ENCODE measurements at regions not wholly inside any gene's neighbourhood (a gene's known extent, or its start where the extent isn't known, plus 50 kb on each side); places are given as distances from the start of the nearest gene placed in this dataset.

DNA sequence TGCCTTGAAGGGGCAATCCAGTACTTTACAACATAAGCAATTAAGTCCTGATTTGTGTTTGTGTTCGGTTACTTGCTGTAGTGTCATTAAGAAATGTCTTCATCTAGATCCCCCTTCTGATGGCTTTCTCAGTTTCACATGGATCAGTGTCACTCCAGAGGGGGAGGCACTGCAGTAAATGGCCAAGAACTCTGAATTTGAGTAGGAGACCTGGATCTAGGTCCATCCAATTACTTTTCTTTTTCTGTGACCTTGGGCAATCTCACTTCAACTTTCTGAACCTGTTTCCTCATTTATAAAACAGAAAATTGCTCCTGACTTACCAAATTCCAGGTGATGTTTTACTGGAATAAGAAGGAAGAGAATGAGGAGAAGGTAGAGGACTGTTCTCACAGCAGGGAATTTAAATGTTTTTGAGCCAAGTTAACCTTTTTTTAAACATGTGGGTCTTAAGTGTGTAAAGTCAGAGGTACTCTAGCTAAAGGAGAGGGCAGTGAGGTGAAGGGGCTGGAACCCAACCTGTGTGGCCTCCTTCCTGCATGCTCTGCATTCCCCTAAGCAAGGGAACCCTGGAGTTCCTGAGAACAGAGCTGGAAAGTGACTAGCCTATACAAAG is 285.5 kb downstream of the HACE1 start:
- DNase-seq (ENCODE audit: low spot score): no peak

- DNase-seq (ENCODE audit: low spot score): no peak
Observed at GRCh38 chr6:104573350-104573749, 286.4 kb downstream of the HACE1 start.

DNA sequence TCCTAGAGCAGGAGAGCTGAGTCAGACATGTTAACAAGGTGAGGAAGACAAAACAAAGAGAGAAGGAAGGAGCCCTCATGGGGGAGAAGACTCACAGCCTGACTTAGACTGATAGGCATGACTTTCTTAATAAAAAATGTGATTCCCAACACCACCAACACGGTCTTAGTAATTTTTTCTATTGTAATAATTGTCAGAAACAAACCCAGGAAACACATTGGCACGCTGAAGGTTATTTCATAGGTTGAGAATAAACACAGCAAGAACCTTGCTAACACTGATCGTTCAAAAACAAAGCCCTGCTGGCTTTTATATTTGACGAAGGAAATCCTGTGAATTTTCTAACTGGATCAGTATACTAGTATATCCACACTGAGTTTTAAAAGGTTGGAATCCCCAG is 286.8 kb downstream of the HACE1 start:
- no peak for DNase-seq (ENCODE audit: low spot score)

DNA sequence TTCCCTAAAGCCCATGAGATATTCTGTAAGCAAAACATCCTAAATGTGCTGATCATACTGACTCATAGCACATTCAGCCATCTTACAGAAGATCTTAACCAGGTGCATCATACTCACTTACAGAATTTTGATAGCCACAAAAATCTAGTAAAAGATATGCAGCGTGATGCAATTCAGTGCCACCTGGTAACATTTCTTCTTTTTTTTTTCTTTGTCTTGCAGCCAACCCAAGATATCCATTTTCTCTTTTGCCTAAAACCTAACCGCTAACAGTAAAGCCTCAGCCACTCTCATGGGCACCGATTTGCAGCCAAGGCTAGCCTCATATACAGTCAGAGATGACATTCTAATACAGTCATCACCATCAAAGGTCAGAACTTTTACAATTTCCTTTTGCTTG is 293.3 kb downstream of the HACE1 start:
- no peak for DNase-seq (ENCODE audit: low spot score)

- no peak for DNase-seq (ENCODE audit: low spot score)
Observed at GRCh38 chr6:104563306-104563705, 296.4 kb downstream of the HACE1 start.

- DNase-seq (ENCODE audit: low spot score): no peak
Observed at GRCh38 chr6:104559435-104560202, 300.1 kb downstream of the HACE1 start.

- no peak for DNase-seq (ENCODE audit: low spot score)
Observed at GRCh38 chr6:104558746-104559145, 301.0 kb downstream of the HACE1 start.

- no peak for DNase-seq (ENCODE audit: low spot score)
Observed at GRCh38 chr6:104548297-104548696, 311.4 kb downstream of the HACE1 start.

- DNase-seq (ENCODE audit: low spot score): no peak
Observed at GRCh38 chr6:104541411-104541810, 318.3 kb downstream of the HACE1 start.

- peak; percentile 5 for DNase-seq (ENCODE audit: low spot score)
Observed at GRCh38 chr6:104540743-104541142, 319.0 kb downstream of the HACE1 start.

DNA sequence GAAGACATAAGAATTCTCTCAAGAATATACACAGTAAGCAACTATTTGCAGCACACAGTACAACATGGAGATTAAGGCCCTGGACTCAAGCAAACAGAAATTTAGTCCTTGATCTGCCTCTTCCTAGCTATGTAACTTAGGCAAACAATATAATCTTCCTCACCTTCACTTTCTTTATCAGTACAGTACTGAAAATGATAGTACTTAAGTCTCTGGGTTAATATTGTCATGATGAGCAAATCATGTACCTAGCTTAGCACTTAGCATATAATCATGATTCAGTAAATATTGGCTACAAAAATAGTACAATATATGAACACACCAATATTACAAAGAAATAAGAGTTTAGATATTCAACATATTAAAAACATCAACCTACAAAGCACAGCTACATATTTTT is 320.5 kb downstream of the HACE1 start:
- no peak for DNase-seq (ENCODE audit: low spot score)

- DNase-seq (ENCODE audit: low spot score): no peak
Observed at GRCh38 chr6:104537872-104538271, 321.8 kb downstream of the HACE1 start.

- DNase-seq (ENCODE audit: low spot score): peak; percentile 27
Observed at GRCh38 chr6:104537180-104537579, 322.5 kb downstream of the HACE1 start.

DNA sequence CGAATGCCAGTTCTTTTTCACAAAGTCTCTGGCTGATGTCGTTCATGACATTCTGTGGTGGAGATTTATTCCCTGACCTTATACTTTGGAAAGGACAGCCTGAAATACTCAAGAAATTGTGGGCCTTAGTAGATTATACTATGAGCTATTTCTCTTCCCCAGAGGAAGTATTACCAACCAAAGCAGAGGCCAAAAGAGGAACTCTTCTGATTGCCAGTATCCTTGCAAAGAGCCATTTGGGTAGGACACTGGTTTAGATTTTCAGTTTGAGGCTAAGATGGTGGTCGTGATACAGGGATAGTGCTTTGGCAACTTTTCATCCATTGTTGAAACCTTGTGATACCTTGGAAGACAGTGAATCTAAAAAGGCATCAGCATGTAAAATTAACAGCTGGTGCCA is 327.3 kb downstream of the HACE1 start:
- no peak for DNase-seq (ENCODE audit: low spot score)

DNA sequence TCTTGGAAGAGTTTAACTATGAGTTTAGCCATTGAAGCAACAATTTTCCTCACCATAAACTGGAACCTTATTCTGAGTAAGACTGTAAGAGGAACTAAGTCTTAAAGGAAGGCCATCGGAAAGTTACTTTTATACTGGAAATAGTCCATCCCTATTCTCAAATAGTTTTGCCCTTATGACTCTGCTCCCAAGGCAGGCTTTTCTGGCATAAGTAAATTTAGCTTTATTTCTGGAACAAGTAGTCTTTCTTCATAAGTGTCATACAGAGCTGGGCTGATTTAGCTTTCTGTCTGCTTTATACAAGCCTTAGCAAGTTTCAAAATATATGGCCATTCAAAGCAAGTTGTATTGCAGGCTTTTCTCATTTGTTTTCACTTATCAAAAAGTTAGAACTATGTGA is 328.1 kb downstream of the HACE1 start:
- DNase-seq (ENCODE audit: low spot score): no peak

DNA sequence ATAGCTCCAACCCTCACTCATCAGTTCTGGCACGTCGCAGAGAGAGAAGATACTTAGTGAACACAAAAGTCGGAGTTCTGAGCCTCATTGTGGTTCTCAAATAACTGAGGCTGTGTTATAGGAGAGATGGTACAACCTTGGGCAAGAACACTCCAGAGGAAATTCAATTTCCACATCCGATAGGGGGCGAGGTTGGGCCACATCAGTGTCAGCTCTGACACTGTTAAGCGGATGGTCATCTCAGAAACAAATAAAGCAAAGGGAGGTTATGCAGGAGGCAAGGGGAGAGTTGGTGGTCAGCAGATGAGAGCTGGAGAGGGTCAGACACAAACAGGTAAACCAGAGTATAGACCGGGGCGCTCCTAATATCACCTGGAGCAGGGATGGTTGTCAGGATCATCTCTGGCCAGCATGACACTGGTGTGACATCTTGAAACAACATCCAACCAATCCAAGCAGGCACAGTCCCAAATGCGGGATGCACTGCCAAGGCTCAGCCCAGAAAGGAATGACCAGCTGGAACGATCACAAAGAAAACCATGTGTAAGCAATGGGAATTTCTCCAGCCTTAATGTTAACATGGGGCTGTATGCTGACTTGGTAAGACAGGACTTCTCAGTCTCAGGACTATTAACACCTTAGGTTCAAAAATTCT is 331.8 kb downstream of the HACE1 start:
- DNase-seq (ENCODE audit: low spot score): peak; percentile 13

DNA sequence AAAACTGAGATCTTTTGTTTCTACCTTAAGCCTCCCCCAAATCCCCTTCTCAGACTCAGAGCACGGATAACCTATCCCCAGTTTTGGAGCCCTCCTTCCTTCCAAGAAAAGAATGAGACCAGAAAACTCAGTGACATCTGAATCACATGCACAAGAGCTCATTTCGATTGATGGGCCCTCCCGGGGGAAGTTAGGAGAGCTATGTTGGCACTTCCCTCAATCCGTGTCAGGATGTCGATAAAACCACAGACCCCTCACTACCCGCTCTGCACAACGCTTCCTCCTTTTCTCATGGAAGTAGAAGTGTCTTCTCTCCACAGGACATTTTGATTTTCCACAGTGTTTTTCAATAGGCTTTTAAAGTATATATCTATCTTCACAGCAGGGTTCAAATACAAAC is 332.4 kb downstream of the HACE1 start:
- DNase-seq (ENCODE audit: low spot score): no peak

DNA sequence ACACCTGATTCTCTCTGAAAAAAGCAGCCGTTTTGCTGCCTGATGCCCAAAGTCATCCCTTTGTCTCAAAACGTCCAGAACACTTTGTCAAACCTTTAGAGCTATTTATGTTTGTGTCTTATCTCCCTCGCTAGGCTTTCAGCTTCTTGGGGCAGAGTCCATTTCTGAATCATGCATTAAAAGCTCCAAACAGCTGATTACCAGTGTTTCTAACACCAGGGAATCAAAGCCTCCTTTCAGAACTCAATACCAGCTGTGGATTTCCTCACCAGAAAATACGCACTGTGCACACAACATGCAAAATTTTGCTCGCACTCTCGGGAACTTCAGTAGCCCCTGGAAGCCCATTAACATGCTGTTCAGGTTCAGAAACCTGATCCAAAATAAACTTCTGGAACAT is 333.3 kb downstream of the HACE1 start:
- no peak for DNase-seq (ENCODE audit: low spot score)

DNA sequence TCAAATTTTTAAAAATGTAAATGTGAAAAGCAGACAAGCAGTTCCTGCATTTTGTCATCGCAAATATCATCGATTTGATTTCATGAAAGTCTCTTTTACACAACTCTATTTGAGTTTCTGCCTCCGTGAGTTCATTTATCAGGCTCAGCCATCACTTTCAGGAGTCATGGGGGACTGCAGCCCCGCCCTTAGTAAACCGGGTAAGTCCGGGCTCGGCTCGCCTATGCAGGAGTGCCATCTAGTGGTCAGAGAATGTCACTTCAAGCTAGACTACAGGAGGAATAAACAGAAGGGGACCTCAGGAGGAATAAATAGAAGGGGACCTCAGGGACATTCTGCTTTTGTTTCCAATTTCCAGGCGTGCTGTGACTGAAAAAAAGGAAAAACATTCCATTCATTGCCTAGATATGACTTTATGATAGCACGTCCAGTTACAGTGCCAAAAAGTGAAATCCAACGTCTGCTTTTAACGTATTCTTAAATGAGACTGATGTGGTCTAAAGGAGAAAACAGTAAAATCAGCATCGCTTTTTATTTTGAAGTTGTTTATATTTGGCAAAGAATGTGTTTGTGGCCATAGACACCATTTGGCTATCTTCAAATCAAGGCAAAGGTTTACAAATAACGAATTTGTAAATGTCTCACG is 333.9 kb downstream of the HACE1 start:
- peak; percentile 84 for DNase-seq (ENCODE audit: low spot score)

DNA sequence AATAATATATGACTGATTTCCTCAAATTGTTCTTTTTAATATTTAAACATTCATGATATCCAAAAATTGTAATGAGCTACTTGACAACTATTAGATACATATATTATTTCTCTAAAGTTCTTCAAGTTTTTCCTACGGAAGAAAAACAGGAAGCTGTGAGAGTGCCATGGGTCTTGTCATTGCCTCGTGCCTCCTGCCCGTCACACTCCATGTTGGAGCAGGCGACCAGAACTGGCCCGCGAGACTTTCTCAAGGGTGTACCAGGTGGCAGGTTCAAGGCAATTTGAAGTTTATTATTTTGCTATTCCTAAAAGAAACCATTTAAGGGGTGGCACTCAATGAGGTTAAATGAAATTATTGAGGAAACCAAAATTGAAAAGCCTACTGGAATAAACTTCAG is 337.2 kb downstream of the HACE1 start:
- DNase-seq (ENCODE audit: low spot score): no peak

DNA sequence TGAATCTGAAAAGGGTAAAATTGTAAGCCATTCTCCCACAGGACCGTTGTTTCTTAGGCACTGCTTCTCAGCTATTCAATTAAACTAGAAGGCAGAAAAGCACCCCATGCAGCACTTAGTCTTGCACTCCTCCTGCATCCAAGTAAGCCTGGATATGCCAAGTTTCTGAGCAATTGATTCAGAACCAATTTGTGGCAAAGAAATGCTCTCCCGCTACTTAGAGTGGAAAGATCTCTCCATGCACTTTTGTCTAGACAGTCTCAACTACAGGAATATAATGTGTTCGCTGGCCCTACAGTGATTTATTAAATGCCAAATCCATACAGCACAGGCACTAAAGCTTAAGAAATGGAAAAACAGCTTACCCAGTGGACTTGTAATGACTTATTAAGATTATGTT is 338.5 kb downstream of the HACE1 start:
- DNase-seq (ENCODE audit: low spot score): no peak

GRCh38 chr6:104519566-104519965 is 340.2 kb downstream of the HACE1 start:
- DNase-seq (ENCODE audit: low spot score): no peak

- DNase-seq (ENCODE audit: low spot score): no peak
Observed at GRCh38 chr6:104509355-104509754, 350.4 kb downstream of the HACE1 start.
